Natural killer cell (primary cell): ENCODE measurements at regions not wholly inside any gene's neighbourhood (a gene's known extent, or its start where the extent isn't known, plus 50 kb on each side); places are given as distances from the start of the nearest gene placed in this dataset.
"Not testable (repeated sequence)": the region's sequence is repeated elsewhere in the genome, so short reads cannot be mapped to it uniquely, and the experiment has no call there.

Source experiments
- ATAC-seq, 3 donors: fragments of 150-1000 bp in 2 of 3; fragments of 200-7000 bp in 1 of 3; cut with Tn5 transposase; 1 replicate in 1 of 3; 2 replicates in 2 of 3; pipeline ENCODE4 v1.10.0; 2021; ENCODE audit warnings: mild to moderate bottlenecking in 2 of 3, moderate library complexity in 2 of 3
- DNase-seq, 2 donors: peaks; one replicate each; pipeline versions ENCODE4 v3.0.0 to v3.0.0-alpha.2; 2013 to 2021; ENCODE audit warnings: mixed read lengths in 1 of 2
- H3K27ac ChIP-seq: one replicate; pipeline ENCODE4 v1.5.1; 2013; ENCODE audit warnings: mild to moderate bottlenecking, low read length
- H3K27me3 ChIP-seq: one replicate; pipeline ENCODE4 v1.6.1; 2013; ENCODE audit warnings: low read length; ENCODE audit not compliant: control insufficient read depth, insufficient read depth
- H3K36me3 ChIP-seq: one replicate; pipeline ENCODE4 v1.6.1; 2013; ENCODE audit warnings: low read length; ENCODE audit not compliant: control insufficient read depth, insufficient read depth
- H3K4me1 ChIP-seq: one replicate; pipeline ENCODE4 v1.6.1; 2013; ENCODE audit warnings: low read length; ENCODE audit not compliant: control insufficient read depth, insufficient read depth
- H3K4me3 ChIP-seq: one replicate; pipeline ENCODE4 v1.5.1; 2013; ENCODE audit warnings: low read length
- H3K9me3 ChIP-seq: one replicate; pipeline ENCODE4 v1.6.1; 2013; ENCODE audit warnings: low read length; ENCODE audit not compliant: control insufficient read depth, insufficient read depth
- H3K27ac Mint-ChIP-seq, 2 donors: one replicate each; pipeline ENCODE4 v1.8.0; 2022; ENCODE audit warnings: mild to moderate bottlenecking in 2 of 2, mixed read lengths in 2 of 2, moderate library complexity in 1 of 2
- H3K27me3 Mint-ChIP-seq, 2 donors: one replicate each; pipeline ENCODE4 v1.8.0; 2022; ENCODE audit warnings: low read depth in 2 of 2, mixed read lengths in 2 of 2
- H3K36me3 Mint-ChIP-seq: one replicate; pipeline ENCODE4 v1.8.0; 2022; ENCODE audit warnings: mixed read lengths
- H3K4me1 Mint-ChIP-seq, 2 donors: one replicate each; pipeline ENCODE4 v1.8.0; 2022; ENCODE audit warnings: mixed read lengths in 2 of 2
- H3K4me3 Mint-ChIP-seq: one replicate; pipeline ENCODE4 v1.8.0; 2022; ENCODE audit warnings: mild to moderate bottlenecking, moderate library complexity, mixed read lengths
- H3K9me3 Mint-ChIP-seq, 2 donors: one replicate each; pipeline ENCODE4 v1.8.0; 2022; ENCODE audit warnings: mixed read lengths in 2 of 2
- CTCF ChIP-seq: fragments of 200-600 bp; IDR thresholded peaks from one replicate; pipeline ENCODE4 v1.8.0; 2022; ENCODE audit warnings: antibody characterized with exemption
- WGBS: methylation state at CpG from one replicate; pipeline ENCODE4 v1.1.7; 2013; ENCODE audit warnings: missing lambda C conversion rate; ENCODE audit not compliant: insufficient coverage; 5-methylcytosine and 5-hydroxymethylcytosine counted together
- intact Hi-C: fragments of 100-400 bp; cut with micrococcal nuclease; formaldehyde crosslinking; loops from one replicate; pipeline ENCODE4 v1.14.2; 2022

GRCh38 chr2:53033411-53033810, 734.2 kb upstream of the CHAC2 start:
- H3K9me3 Mint-ChIP-seq: peaks cover 4 to 6% of the 10 kb centered on the region in 2 donors
- no peaks in the 10 kb centered on the region for H3K27me3 Mint-ChIP-seq
- TF ChIP-seq CTCF: no peak

GRCh38 chr2:53028746-53029423, 738.7 kb upstream of the CHAC2 start:
- Histone ChIP-seq H3K4me3 (no peak overlapping the region), H3K27ac (no peak overlapping the region), H3K9me3 (no peaks in the 10 kb centered on the region), H3K36me3 (no peaks in the 10 kb centered on the region), H3K4me1 (no peaks in the 10 kb centered on the region), H3K27me3 (no peaks in the 10 kb centered on the region)
- ATAC-seq (no peak), DNase-seq (no peak)
- H3K27ac Mint-ChIP-seq: no peak overlapping the region
- no peaks in the 10 kb centered on the region for H3K4me1 Mint-ChIP-seq
- WGBS: 94% methylated on average over 5 of the region's 6 CpGs
- H3K36me3 Mint-ChIP-seq: no peaks in the 10 kb centered on the region
- H3K9me3 Mint-ChIP-seq: peaks cover 6 to 14% of the 10 kb centered on the region in 2 donors
- intact Hi-C loops: no loop called here
- no peak for TF ChIP-seq CTCF
- no peaks in the 10 kb centered on the region for H3K27me3 Mint-ChIP-seq
- H3K4me3 Mint-ChIP-seq: no peak overlapping the region

More at GRCh38 chr2:53033411-53033810, 734.2 kb upstream of the CHAC2 start:
- Histone ChIP-seq H3K9me3 (no peaks in the 10 kb centered on the region), H3K27me3 (no peaks in the 10 kb centered on the region), H3K36me3 (no peaks in the 10 kb centered on the region), H3K4me3 (no peak overlapping the region), H3K4me1 (no peaks in the 10 kb centered on the region), H3K27ac (no peak overlapping the region)
- no peak overlapping the region for H3K27ac Mint-ChIP-seq
- H3K4me3 Mint-ChIP-seq: no peak overlapping the region
- ATAC-seq (no peak), DNase-seq (no peak)
- H3K36me3 Mint-ChIP-seq: no peaks in the 10 kb centered on the region
- intact Hi-C loops: no loop called here
- no peaks in the 10 kb centered on the region for H3K4me1 Mint-ChIP-seq

GRCh38 chr2:53028225-53028624, 739.4 kb upstream of the CHAC2 start:
- no peak overlapping the region for H3K27ac Mint-ChIP-seq
- no peak for TF ChIP-seq CTCF
- Histone ChIP-seq H3K4me3 (no peak overlapping the region), H3K9me3 (no peaks in the 10 kb centered on the region), H3K4me1 (no peaks in the 10 kb centered on the region), H3K27me3 (no peaks in the 10 kb centered on the region), H3K36me3 (no peaks in the 10 kb centered on the region), H3K27ac (no peak overlapping the region)
- H3K27me3 Mint-ChIP-seq: no peaks in the 10 kb centered on the region
- H3K4me1 Mint-ChIP-seq: no peaks in the 10 kb centered on the region
- intact Hi-C loops: no loop called here
- no peaks in the 10 kb centered on the region for H3K36me3 Mint-ChIP-seq
- DNase-seq: no peak
- no peak for ATAC-seq
- no peak overlapping the region for H3K4me3 Mint-ChIP-seq
- peaks cover 9 to 15% of the 10 kb centered on the region in 2 donors for H3K9me3 Mint-ChIP-seq

GRCh38 chr2:53022248-53022647, 745.4 kb upstream of the CHAC2 start:
- 80% methylated on average over 3 of the region's 4 CpGs for WGBS

More at GRCh38 chr2:53022248-53022647, 745.4 kb upstream of the CHAC2 start:
- H3K4me3 Mint-ChIP-seq, H3K27ac ChIP-seq, DNase-seq, H3K27ac Mint-ChIP-seq, H3K36me3 Mint-ChIP-seq, H3K9me3 ChIP-seq, H3K27me3 Mint-ChIP-seq, ATAC-seq, H3K4me1 Mint-ChIP-seq, H3K4me1 ChIP-seq, intact Hi-C loops, H3K36me3 ChIP-seq, H3K27me3 ChIP-seq, H3K4me3 ChIP-seq: not testable (repeated sequence)
- H3K9me3 Mint-ChIP-seq: peaks cover 13 to 16% of the 10 kb centered on the region in 2 donors
